ENCODE measurements at regions not wholly inside any gene's neighbourhood (a gene's known extent, or its start where the extent isn't known, plus 50 kb on each side); places are given as distances from the start of the nearest gene placed in this dataset.
A peak's percentile ranks its signal among the peaks of the same experiment; 100 is the strongest.
"Not testable (repeated sequence)": the region's sequence is repeated elsewhere in the genome, so short reads cannot be mapped to it uniquely, and the experiment has no call there.

DNA sequence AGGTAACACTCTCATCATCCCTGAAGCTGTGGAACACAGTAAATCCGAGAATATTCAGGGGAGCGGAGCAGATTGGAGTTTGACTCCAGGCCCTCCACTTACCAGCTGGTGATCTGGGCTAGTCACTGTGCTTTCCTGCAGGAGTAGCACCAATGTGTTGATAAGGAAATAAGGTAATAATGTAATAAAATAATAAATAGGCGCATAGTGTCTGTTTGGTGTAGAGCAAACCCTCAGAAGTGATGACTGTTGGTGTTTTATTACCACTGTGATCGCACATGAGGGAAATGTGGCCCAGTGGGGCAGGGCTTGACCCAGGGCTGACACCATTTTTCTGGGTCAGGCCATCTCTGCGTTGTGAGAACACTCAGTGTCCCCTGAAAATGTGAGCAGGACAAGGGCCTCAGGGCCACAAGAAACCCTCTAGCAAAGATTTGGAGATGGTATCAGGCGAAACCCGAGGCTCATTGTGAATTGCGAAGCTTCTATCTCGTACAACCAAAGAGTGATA lies 563.9 kb upstream of the B3GAT1 start:
- H3K4me1 ChIP-seq: no peaks in the 10 kb centered on the region
- no peaks in the 10 kb centered on the region for H3K36me3 ChIP-seq
- in situ Hi-C loops (cut with MboI; ENCODE audit: low pct_ligation_motif_present in 1 of 4, low pct_unique_long_range_greater_than_20kb in 1 of 4, low sequenced_read_pairs in 3 of 4): no loop called here
- no peaks in the 10 kb centered on the region for H3K27me3 ChIP-seq
- peak overlapping the region in 1 of 4 donors; percentile 26 for H3K27ac ChIP-seq
- H3K4me3 ChIP-seq: no peak overlapping the region
- DNase-seq: peak; percentile 31
- 20 to 54% methylated on average over 1 to 9 of the region's 9 CpGs for WGBS, 2 donors (ENCODE audit: low coverage in 1 of 2)
- no peaks in the 10 kb centered on the region for H3K9me3 ChIP-seq
- intact Hi-C loops (cut with DNase I; ENCODE audit: low total_unique reads): no loop called here
- TF ChIP-seq, protein P1, sequence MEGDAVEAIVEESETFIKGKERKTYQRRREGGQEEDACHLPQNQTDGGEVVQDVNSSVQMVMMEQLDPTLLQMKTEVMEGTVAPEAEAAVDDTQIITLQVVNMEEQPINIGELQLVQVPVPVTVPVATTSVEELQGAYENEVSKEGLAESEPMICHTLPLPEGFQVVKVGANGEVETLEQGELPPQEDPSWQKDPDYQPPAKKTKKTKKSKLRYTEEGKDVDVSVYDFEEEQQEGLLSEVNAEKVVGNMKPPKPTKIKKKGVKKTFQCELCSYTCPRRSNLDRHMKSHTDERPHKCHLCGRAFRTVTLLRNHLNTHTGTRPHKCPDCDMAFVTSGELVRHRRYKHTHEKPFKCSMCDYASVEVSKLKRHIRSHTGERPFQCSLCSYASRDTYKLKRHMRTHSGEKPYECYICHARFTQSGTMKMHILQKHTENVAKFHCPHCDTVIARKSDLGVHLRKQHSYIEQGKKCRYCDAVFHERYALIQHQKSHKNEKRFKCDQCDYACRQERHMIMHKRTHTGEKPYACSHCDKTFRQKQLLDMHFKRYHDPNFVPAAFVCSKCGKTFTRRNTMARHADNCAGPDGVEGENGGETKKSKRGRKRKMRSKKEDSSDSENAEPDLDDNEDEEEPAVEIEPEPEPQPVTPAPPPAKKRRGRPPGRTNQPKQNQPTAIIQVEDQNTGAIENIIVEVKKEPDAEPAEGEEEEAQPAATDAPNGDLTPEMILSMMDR (IDR thresholded peaks at IDR 0.05): no peak
- no peak for TF ChIP-seq POLR2A (IDR thresholded peaks at IDR 0.05)
- no peak for TF ChIP-seq EP300 (IDR thresholded peaks at IDR 0.05; ENCODE audit: low read depth)
- no peak for TF ChIP-seq POLR2AphosphoS5 (IDR thresholded peaks at IDR 0.05)

DNA sequence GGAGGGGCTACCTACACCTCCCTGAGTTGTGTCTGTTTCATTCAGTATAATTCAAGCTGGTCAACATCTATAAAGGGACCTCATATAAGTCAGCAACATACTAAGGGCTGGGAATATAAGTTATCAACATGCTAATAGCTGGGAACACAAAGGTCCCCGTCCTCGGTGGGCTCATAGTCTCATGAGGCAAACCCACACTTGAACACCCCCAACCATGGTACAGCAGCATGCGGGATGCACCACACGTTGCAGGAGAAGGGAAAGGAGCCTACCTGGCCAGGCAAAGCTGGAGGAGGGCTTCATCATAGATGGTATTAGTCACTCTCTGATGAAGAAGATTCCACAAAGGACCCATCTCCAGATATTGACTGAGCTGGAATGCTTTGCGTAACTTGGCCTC lies 561.8 kb upstream of the B3GAT1 start:
- in situ Hi-C loops (cut with MboI; ENCODE audit: low pct_ligation_motif_present in 1 of 4, low pct_unique_long_range_greater_than_20kb in 1 of 4, low sequenced_read_pairs in 3 of 4): no loop called here

DNA sequence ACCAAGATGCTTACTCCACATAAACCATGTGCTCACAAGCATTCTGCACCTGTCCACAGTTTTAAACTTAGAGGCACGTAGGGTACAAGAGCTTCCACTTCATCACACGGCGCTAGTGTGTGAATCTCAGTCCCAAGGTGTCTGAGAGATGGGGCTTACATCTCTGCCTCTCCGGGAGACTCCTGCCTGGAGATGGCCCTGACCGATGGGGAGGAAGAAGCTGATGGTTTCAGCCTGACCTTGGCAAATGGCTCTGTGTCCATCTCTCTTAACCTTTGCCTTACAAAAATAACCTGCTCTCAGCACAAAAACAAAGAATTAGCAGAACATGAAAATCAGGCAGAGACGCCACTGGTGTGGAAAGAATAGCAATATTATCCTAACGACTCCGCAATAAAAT lies 559.3 kb upstream of the B3GAT1 start:
- TF ChIP-seq, protein P1 (IDR thresholded peaks at IDR 0.05): no peak
- no peak for TF ChIP-seq EP300 (IDR thresholded peaks at IDR 0.05; ENCODE audit: low read depth)
- TF ChIP-seq POLR2A (IDR thresholded peaks at IDR 0.05): no peak
- TF ChIP-seq POLR2AphosphoS5 (IDR thresholded peaks at IDR 0.05): no peak
- DNase-seq: no peak
- Histone ChIP-seq H3K27ac (no peak overlapping the region), H3K9me3 (no peaks in the 10 kb centered on the region), H3K36me3 (no peaks in the 10 kb centered on the region), H3K4me3 (no peak overlapping the region), H3K4me1 (no peaks in the 10 kb centered on the region), H3K27me3 (no peaks in the 10 kb centered on the region)
- intact Hi-C loops (cut with DNase I; ENCODE audit: low total_unique reads) (no loop called here), in situ Hi-C loops (cut with MboI; ENCODE audit: low pct_ligation_motif_present in 1 of 4, low pct_unique_long_range_greater_than_20kb in 1 of 4, low sequenced_read_pairs in 3 of 4) (no loop called here)
- WGBS, 2 donors (ENCODE audit: low coverage in 1 of 2): 50 to 85% methylated on average over 1 to 8 of the region's 8 CpGs

More for the DNA sequence above, 561.8 kb upstream of the B3GAT1 start:
- TF ChIP-seq POLR2A (IDR thresholded peaks at IDR 0.05): no peak
- TF ChIP-seq POLR2AphosphoS5 (IDR thresholded peaks at IDR 0.05): no peak
- TF ChIP-seq, protein P1 (IDR thresholded peaks at IDR 0.05): no peak
- TF ChIP-seq EP300 (IDR thresholded peaks at IDR 0.05; ENCODE audit: low read depth): no peak
- Histone ChIP-seq H3K9me3 (no peaks in the 10 kb centered on the region), H3K27me3 (no peaks in the 10 kb centered on the region), H3K4me3 (no peak overlapping the region), H3K27ac (no peak overlapping the region), H3K36me3 (no peaks in the 10 kb centered on the region), H3K4me1 (no peaks in the 10 kb centered on the region)
- intact Hi-C loops (cut with DNase I; ENCODE audit: low total_unique reads): no loop called here
- 86% methylated on average over 5 of the region's 5 CpGs; no CpG with 5 or more reads in 1 of the 2 donors for WGBS, 2 donors (ENCODE audit: low coverage in 1 of 2)
- no peak for DNase-seq

DNA sequence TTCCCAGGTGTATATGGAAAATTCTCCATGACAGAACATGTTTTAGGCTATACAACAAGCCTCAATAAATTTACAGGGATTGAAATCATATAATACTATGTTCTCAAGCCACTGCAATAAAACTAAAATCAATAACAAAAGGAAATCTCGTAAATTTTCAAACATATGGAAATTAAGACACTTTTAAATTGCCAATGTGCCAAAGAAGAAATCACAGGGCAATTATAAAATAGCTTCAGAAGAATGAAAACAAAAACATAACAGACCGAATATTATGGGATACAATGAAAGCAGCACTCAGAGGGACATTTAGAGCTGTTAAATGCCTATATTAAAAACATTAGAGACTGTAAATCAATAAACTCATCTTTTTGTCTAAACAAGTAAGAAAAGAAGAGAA lies 555.7 kb upstream of the B3GAT1 start:
- H3K27me3 ChIP-seq: peaks cover 4% of the 10 kb centered on the region
- DNase-seq: no peak
- 40 to 55% methylated on average over 2 of the region's 2 CpGs for WGBS, 2 donors (ENCODE audit: low coverage in 1 of 2)
- intact Hi-C loops (cut with DNase I; ENCODE audit: low total_unique reads) (no loop called here), in situ Hi-C loops (cut with MboI; ENCODE audit: low pct_ligation_motif_present in 1 of 4, low pct_unique_long_range_greater_than_20kb in 1 of 4, low sequenced_read_pairs in 3 of 4) (no loop called here)
- no peaks in the 10 kb centered on the region for H3K9me3 ChIP-seq
- no peaks in the 10 kb centered on the region for H3K36me3 ChIP-seq
- no peaks in the 10 kb centered on the region for H3K4me1 ChIP-seq
- TF ChIP-seq, protein P1 (IDR thresholded peaks at IDR 0.05): no peak
- TF ChIP-seq POLR2A (IDR thresholded peaks at IDR 0.05) (no peak), POLR2AphosphoS5 (IDR thresholded peaks at IDR 0.05) (no peak), EP300 (IDR thresholded peaks at IDR 0.05; ENCODE audit: low read depth) (no peak)
- no peak overlapping the region for H3K4me3 ChIP-seq
- no peak overlapping the region for H3K27ac ChIP-seq

DNA sequence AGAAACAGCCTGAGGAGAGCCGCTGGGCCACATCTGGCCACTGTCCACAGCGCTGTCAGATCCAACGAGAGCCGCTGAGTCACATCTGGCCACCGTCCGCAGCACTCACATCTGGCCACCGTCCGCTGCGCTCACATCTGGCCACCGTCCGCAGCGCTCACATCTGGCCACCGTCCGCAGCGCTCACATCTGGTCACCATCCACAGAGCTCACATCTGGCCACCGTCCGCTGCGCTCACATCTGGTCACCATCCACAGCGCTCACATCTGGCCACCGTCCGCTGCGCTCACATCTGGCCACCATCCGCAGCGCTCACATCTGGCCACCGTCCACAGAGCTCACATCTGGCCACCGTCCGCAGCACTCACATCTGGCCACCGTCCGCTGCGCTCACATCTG lies 549.3 kb upstream of the B3GAT1 start:
- H3K27me3 ChIP-seq; H3K27ac ChIP-seq; H3K4me3 ChIP-seq; in situ Hi-C loops (cut with MboI; ENCODE audit: low pct_ligation_motif_present in 1 of 4, low pct_unique_long_range_greater_than_20kb in 1 of 4, low sequenced_read_pairs in 3 of 4); H3K4me1 ChIP-seq; H3K9me3 ChIP-seq; DNase-seq; H3K36me3 ChIP-seq; intact Hi-C loops (cut with DNase I; ENCODE audit: low total_unique reads): not testable (repeated sequence)
- 93 to 98% methylated on average over 16 to 30 of the region's 30 CpGs for WGBS, 2 donors (ENCODE audit: low coverage in 1 of 2)
